CD4-positive, alpha-beta T cell treated with Interleukin-10 for 1 hour (primary cell): ENCODE measurements at regions not wholly inside any gene's neighbourhood (a gene's known extent, or its start where the extent isn't known, plus 50 kb on each side); places are given as distances from the start of the nearest gene placed in this dataset.
"Not testable (repeated sequence)": the region's sequence is repeated elsewhere in the genome, so short reads cannot be mapped to it uniquely, and the experiment has no call there.

Experiments
- DNase-seq: peaks from one replicate; pipeline ENCODE4 v3.0.0-alpha.2; 2020

- no peak for DNase-seq
Measured at GRCh38 chr5:118603278-118603677, 385.1 kb downstream of the DTWD2 start.

GRCh38 chr5:118598311-118598710, 390.0 kb downstream of the DTWD2 start:
- DNase-seq, result no peak

GRCh38 chr5:118597543-118597942, 390.8 kb downstream of the DTWD2 start:
- no peak for DNase-seq

GRCh38 chr5:118596255-118596654, 392.1 kb downstream of the DTWD2 start:
- DNase-seq, result no peak

- DNase-seq, result no peak
Measured at GRCh38 chr5:118593003-118593328, 395.4 kb downstream of the DTWD2 start.

- no peak for DNase-seq
Measured at GRCh38 chr5:118592229-118593002, 395.9 kb downstream of the DTWD2 start.

- no peak for DNase-seq
Measured at GRCh38 chr5:118590806-118591205, 397.5 kb downstream of the DTWD2 start.

GRCh38 chr5:118580949-118581348, 407.4 kb downstream of the DTWD2 start:
- no peak for DNase-seq

GRCh38 chr5:118578093-118578492, 410.3 kb downstream of the DTWD2 start:
- DNase-seq, result no peak

GRCh38 chr5:118577621-118578020, 410.7 kb downstream of the DTWD2 start:
- no peak for DNase-seq

- not testable (repeated sequence) for DNase-seq
Measured at GRCh38 chr5:118570276-118570675, 418.1 kb downstream of the DTWD2 start.

GRCh38 chr5:118569596-118569995, 418.8 kb downstream of the DTWD2 start:
- not testable (repeated sequence) for DNase-seq

GRCh38 chr5:118565335-118565971, 422.9 kb downstream of the DTWD2 start:
- DNase-seq, result no peak

- DNase-seq, result no peak
Measured at GRCh38 chr5:118561971-118562370, 426.4 kb downstream of the DTWD2 start.

- DNase-seq, result no peak
Measured at GRCh38 chr5:118561235-118561634, 427.1 kb downstream of the DTWD2 start.

GRCh38 chr5:118558871-118559270, 429.5 kb downstream of the DTWD2 start:
- DNase-seq, result no peak

GRCh38 chr5:118557251-118557661, 431.1 kb downstream of the DTWD2 start:
- DNase-seq, result no peak

GRCh38 chr5:118556792-118557191, 431.6 kb downstream of the DTWD2 start:
- DNase-seq, result no peak

GRCh38 chr5:118555727-118556126, 432.6 kb downstream of the DTWD2 start:
- DNase-seq, result no peak

GRCh38 chr5:118554981-118555380, 433.4 kb downstream of the DTWD2 start:
- DNase-seq, result no peak

GRCh38 chr5:118554241-118554640, 434.1 kb downstream of the DTWD2 start:
- DNase-seq, result no peak

- no peak for DNase-seq
Measured at GRCh38 chr5:118553662-118554061, 434.7 kb downstream of the DTWD2 start.

- DNase-seq, result no peak
Measured at GRCh38 chr5:118552731-118553360, 435.5 kb downstream of the DTWD2 start.

- DNase-seq, result no peak
Measured at GRCh38 chr5:118552146-118552545, 436.2 kb downstream of the DTWD2 start.
